Neural progenitor cell (in vitro differentiated cells): ENCODE measurements at regions not wholly inside any gene's neighbourhood (a gene's known extent, or its start where the extent isn't known, plus 50 kb on each side); places are given as distances from the start of the nearest gene placed in this dataset.

ENCODE experiments used
- DNase-seq: peaks from one replicate; pipeline ENCODE4 v3.0.0-alpha.2; 2016; ENCODE audit warnings: low spot score
- H2AFZ ChIP-seq: fragments of 200-600 bp; sonication (generic); replicated peaks from 2 replicates; pipeline ENCODE4 v1.6.1; 2016; ENCODE audit warnings: antibody characterized with exemption
- H3F3A ChIP-seq: fragments of 200-600 bp; sonication (generic); 2 replicates; pipeline ENCODE4 v1.6.1; 2016; ENCODE audit warnings: antibody characterized with exemption, low read depth
- H3K27ac ChIP-seq: fragments of 200-600 bp; sonication (generic); 2 replicates; pipeline ENCODE4 v1.5.1; 2016; ENCODE audit warnings: mild to moderate bottlenecking
- H3K27me3 ChIP-seq: fragments of 200-600 bp; sonication (generic); 2 replicates; pipeline ENCODE4 v1.6.1; 2016; ENCODE audit warnings: mild to moderate bottlenecking, moderate library complexity
- H3K36me3 ChIP-seq: fragments of 200-600 bp; sonication (generic); 2 replicates; pipeline ENCODE4 v1.5.1; 2016
- H3K4me1 ChIP-seq: fragments of 200-600 bp; sonication (generic); 2 replicates; pipeline ENCODE4 v1.6.1; 2016; ENCODE audit warnings: mixed run types
- H3K4me2 ChIP-seq: fragments of 200-600 bp; sonication (generic); 2 replicates; pipeline ENCODE4 v1.6.1; 2016
- H3K4me3 ChIP-seq: fragments of 200-600 bp; sonication (generic); 2 replicates; pipeline ENCODE4 v1.5.1; 2016
- H3K79me2 ChIP-seq: fragments of 200-600 bp; sonication (generic); 2 replicates; pipeline ENCODE4 v1.6.1; 2016; ENCODE audit warnings: low read depth
- H3K9ac ChIP-seq: fragments of 200-600 bp; sonication (generic); 2 replicates; pipeline ENCODE4 v1.6.1; 2016
- H3K9me3 ChIP-seq: fragments of 200-600 bp; sonication (generic); 2 replicates; pipeline ENCODE4 v1.5.1; 2016; ENCODE audit warnings: low read depth
- H4K20me1 ChIP-seq: fragments of 200-600 bp; sonication (generic); 2 replicates; pipeline ENCODE4 v1.6.1; 2016; ENCODE audit warnings: low read depth
- H3K27ac Mint-ChIP-seq: 3 replicates; pipeline ENCODE4 v1.8.0; 2021; ENCODE audit warnings: mixed read lengths
- H3K27me3 Mint-ChIP-seq: 2 replicates; pipeline ENCODE4 v1.8.0; 2022; ENCODE audit warnings: low read depth, mild to moderate bottlenecking, inconsistent platforms, moderate library complexity, mixed read lengths; ENCODE audit not compliant: insufficient read depth
- H3K36me3 Mint-ChIP-seq: 3 replicates; pipeline ENCODE4 v1.8.0; 2021; ENCODE audit warnings: mixed read lengths
- H3K4me1 Mint-ChIP-seq: 3 replicates; pipeline ENCODE4 v1.8.0; 2021; ENCODE audit warnings: mixed read lengths
- H3K4me3 Mint-ChIP-seq: 3 replicates; pipeline ENCODE4 v1.8.0; 2021; ENCODE audit warnings: mild to moderate bottlenecking, moderate library complexity, mixed read lengths
- H3K9me3 Mint-ChIP-seq: 3 replicates; pipeline ENCODE4 v1.8.0; 2020; ENCODE audit warnings: mixed read lengths
- EZH2 ChIP-seq: fragments of 200-600 bp; sonication (generic); IDR thresholded peaks from 2 replicates; pipeline ENCODE4 v1.6.1; 2017; ENCODE audit warnings: antibody characterized with exemption, mild to moderate bottlenecking, moderate library complexity
- EZH2phosphoT487 ChIP-seq: fragments of 200-600 bp; sonication (generic); IDR thresholded peaks from 2 replicates; pipeline ENCODE4 v1.6.1; 2017; ENCODE audit warnings: antibody characterized with exemption
- TF ChIP-seq, protein P1 (sequence below): fragments of 200-600 bp; sonication (generic); IDR thresholded peaks from 2 replicates; pipeline ENCODE4 v1.5.1; 2017; ENCODE audit warnings: antibody characterized with exemption, mild to moderate bottlenecking

DNA sequence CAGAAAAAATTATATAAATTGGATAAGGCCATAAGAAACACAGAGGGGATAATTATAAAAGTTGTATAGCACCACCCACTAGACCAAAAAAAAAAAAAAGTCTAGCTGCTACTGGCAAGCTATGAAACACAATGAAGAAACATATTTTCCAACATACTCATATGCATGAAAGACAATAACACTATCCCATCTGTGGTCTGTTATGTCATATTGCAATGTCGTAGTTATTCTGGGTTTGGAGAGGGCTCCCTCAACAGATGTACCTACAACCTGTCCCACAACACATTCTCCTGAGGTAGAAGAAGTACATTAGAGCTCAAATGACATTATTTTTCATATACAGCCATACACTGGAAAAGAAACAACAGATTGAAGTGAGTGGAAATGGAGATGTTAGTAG lies 517.6 kb upstream of the ADGRL4 start:
- H3K79me2 ChIP-seq = no peaks in the 10 kb centered on the region
- no peak overlapping the region for H3K4me3 Mint-ChIP-seq
- H3K27me3 ChIP-seq = no peaks in the 10 kb centered on the region
- H3K4me1 Mint-ChIP-seq = no peaks in the 10 kb centered on the region
- H3K9me3 ChIP-seq = no peaks in the 10 kb centered on the region
- H3K27me3 Mint-ChIP-seq = no peaks in the 10 kb centered on the region
- H3K4me3 ChIP-seq = no peak overlapping the region
- DNase-seq = no peak
- no peak overlapping the region for H3K4me2 ChIP-seq
- H3F3A ChIP-seq = no peaks in the 10 kb centered on the region
- no peak overlapping the region for H2AFZ ChIP-seq
- peaks cover 8% of the 10 kb centered on the region for H3K9me3 Mint-ChIP-seq
- H3K9ac ChIP-seq = no peak overlapping the region
- H3K36me3 ChIP-seq = no peaks in the 10 kb centered on the region
- H3K27ac ChIP-seq = no peak overlapping the region
- TF ChIP-seq, protein P1, sequence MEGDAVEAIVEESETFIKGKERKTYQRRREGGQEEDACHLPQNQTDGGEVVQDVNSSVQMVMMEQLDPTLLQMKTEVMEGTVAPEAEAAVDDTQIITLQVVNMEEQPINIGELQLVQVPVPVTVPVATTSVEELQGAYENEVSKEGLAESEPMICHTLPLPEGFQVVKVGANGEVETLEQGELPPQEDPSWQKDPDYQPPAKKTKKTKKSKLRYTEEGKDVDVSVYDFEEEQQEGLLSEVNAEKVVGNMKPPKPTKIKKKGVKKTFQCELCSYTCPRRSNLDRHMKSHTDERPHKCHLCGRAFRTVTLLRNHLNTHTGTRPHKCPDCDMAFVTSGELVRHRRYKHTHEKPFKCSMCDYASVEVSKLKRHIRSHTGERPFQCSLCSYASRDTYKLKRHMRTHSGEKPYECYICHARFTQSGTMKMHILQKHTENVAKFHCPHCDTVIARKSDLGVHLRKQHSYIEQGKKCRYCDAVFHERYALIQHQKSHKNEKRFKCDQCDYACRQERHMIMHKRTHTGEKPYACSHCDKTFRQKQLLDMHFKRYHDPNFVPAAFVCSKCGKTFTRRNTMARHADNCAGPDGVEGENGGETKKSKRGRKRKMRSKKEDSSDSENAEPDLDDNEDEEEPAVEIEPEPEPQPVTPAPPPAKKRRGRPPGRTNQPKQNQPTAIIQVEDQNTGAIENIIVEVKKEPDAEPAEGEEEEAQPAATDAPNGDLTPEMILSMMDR = no peak
- no peak for TF ChIP-seq EZH2phosphoT487
- no peaks in the 10 kb centered on the region for H4K20me1 ChIP-seq
- no peaks in the 10 kb centered on the region for H3K36me3 Mint-ChIP-seq
- H3K27ac Mint-ChIP-seq = no peak overlapping the region
- H3K4me1 ChIP-seq = no peaks in the 10 kb centered on the region

DNA sequence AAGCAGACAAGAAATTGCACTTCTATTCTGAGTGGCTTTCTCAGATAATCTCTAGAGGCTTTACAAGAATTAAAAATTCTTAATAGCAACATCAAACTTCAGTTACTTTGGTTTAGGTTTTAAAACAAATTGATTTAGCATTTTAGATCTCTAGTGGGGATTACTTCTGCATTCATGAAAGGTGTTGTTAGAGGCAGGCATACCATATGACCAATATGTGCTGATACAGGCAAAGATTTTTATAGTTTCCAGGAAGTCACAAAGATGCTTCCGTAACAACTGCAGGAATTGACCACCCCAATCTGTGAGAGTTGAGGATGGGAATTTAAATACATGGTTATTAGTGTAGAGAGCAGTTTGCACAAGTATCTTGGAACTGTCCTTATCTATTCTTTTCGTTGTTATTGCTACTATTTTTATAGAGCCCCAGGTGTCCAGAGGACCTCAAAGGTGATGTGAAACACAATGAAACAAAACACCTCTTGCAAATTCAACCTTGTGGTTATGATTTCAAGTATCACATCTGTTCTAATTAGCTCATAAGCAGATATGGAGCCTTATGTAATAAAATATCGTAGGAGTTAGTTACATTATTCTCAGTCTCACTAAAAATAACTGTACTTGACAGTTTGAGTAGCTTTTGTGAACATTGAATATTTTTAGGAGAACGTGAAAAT lies 512.7 kb upstream of the ADGRL4 start:
- H3K36me3 Mint-ChIP-seq = no peaks in the 10 kb centered on the region
- H3K9me3 ChIP-seq = no peaks in the 10 kb centered on the region

DNA sequence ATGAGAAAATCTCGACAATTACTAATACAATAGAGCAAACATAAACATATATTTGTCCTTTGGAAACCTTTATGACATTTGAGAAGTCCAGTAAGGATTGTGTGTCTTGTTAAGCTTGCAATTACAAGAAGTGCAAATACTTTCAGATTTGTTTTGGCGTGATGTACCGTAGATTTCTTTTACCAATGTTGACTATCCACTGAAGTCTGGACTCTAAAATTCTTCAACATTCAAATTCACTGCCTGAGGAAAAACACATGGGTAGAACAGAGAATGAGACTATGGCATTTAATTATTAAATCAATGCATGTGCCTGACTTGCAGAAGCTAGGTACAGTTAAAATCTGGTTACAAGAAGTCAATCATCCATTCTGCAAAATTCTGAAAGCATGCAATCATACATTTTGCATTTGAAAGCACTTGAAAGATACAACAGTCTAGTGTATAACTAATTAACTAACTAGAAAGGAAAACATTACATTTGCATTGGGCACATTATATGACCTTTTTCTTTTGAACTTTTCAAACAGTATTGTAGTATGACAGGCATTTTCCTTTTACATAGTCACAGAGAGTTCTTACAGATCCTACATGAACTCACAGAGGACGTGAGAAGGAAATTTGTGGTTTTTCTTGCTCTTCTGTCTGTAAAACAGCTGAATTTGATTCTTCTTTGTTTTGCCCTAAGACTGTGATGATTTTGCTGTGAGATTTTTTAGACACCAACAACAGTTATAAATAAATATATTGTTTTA lies 511.1 kb upstream of the ADGRL4 start:
- Histone ChIP-seq H3K4me2 (no peak overlapping the region), H3K36me3 (no peaks in the 10 kb centered on the region), H3K27ac (no peak overlapping the region), H2AFZ (no peak overlapping the region), H3K9me3 (no peaks in the 10 kb centered on the region), H3K4me1 (no peaks in the 10 kb centered on the region), H3K4me3 (no peak overlapping the region), H3K27me3 (no peaks in the 10 kb centered on the region), H3K9ac (no peak overlapping the region), H3K79me2 (no peaks in the 10 kb centered on the region), H3F3A (no peaks in the 10 kb centered on the region), H4K20me1 (no peaks in the 10 kb centered on the region)
- H3K27me3 Mint-ChIP-seq = no peaks in the 10 kb centered on the region
- no peak overlapping the region for H3K4me3 Mint-ChIP-seq
- no peak overlapping the region for H3K27ac Mint-ChIP-seq
- H3K4me1 Mint-ChIP-seq = no peaks in the 10 kb centered on the region
- no peaks in the 10 kb centered on the region for H3K36me3 Mint-ChIP-seq
- DNase-seq = no peak
- H3K9me3 Mint-ChIP-seq = peaks cover 10% of the 10 kb centered on the region
- TF ChIP-seq EZH2 (no peak), EZH2phosphoT487 (no peak)
- TF ChIP-seq, protein P1 = no peak

More for the DNA sequence above, 512.7 kb upstream of the ADGRL4 start:
- H3K27me3 Mint-ChIP-seq = no peaks in the 10 kb centered on the region
- TF ChIP-seq EZH2 = no peak
- TF ChIP-seq, protein P1 = no peak
- TF ChIP-seq EZH2phosphoT487 = no peak
- Histone ChIP-seq H3K79me2 (no peaks in the 10 kb centered on the region), H3K4me2 (no peak overlapping the region), H3K27ac (no peak overlapping the region), H3K9ac (no peak overlapping the region), H3F3A (no peaks in the 10 kb centered on the region), H4K20me1 (no peaks in the 10 kb centered on the region), H3K27me3 (no peaks in the 10 kb centered on the region), H3K36me3 (no peaks in the 10 kb centered on the region), H2AFZ (no peak overlapping the region), H3K4me3 (no peak overlapping the region), H3K4me1 (no peaks in the 10 kb centered on the region)
- H3K27ac Mint-ChIP-seq = no peak overlapping the region
- H3K4me3 Mint-ChIP-seq = no peak overlapping the region
- peaks cover 10% of the 10 kb centered on the region for H3K9me3 Mint-ChIP-seq
- no peaks in the 10 kb centered on the region for H3K4me1 Mint-ChIP-seq
- DNase-seq = no peak
